ENCODE measurements at regions not wholly inside any gene's neighbourhood (a gene's known extent, or its start where the extent isn't known, plus 50 kb on each side); places are given as distances from the start of the nearest gene placed in this dataset.

DNA sequence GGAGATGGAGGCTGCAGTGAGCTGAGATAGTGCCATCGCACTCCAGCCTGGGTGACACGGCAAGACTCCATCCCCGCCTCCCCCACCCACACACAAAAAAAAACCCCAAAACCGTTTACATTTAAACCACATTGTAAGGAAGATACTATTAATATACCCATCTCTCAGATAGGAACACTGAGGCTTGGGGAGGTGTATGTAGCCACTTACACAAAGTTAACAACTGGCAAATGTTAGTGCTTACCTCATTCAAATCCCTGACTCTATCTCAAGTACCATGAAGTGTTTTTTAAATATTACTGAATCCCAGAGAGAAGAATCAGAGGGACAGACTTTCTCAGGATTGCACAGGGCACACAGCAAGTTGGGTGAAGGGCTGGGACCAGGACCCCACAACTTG is 164.5 kb downstream of the MIAT start:
- TF ChIP-seq, protein P1, sequence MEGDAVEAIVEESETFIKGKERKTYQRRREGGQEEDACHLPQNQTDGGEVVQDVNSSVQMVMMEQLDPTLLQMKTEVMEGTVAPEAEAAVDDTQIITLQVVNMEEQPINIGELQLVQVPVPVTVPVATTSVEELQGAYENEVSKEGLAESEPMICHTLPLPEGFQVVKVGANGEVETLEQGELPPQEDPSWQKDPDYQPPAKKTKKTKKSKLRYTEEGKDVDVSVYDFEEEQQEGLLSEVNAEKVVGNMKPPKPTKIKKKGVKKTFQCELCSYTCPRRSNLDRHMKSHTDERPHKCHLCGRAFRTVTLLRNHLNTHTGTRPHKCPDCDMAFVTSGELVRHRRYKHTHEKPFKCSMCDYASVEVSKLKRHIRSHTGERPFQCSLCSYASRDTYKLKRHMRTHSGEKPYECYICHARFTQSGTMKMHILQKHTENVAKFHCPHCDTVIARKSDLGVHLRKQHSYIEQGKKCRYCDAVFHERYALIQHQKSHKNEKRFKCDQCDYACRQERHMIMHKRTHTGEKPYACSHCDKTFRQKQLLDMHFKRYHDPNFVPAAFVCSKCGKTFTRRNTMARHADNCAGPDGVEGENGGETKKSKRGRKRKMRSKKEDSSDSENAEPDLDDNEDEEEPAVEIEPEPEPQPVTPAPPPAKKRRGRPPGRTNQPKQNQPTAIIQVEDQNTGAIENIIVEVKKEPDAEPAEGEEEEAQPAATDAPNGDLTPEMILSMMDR (IDR thresholded peaks at IDR 0.05; ENCODE audit: low read depth, low read length): no peak
- TF ChIP-seq EZH2phosphoT487 (IDR thresholded peaks at IDR 0.05; ENCODE audit: low read depth): no peak
